ENCODE measurements at regions not wholly inside any gene's neighbourhood (a gene's known extent, or its start where the extent isn't known, plus 50 kb on each side); places are given as distances from the start of the nearest gene placed in this dataset.

DNA sequence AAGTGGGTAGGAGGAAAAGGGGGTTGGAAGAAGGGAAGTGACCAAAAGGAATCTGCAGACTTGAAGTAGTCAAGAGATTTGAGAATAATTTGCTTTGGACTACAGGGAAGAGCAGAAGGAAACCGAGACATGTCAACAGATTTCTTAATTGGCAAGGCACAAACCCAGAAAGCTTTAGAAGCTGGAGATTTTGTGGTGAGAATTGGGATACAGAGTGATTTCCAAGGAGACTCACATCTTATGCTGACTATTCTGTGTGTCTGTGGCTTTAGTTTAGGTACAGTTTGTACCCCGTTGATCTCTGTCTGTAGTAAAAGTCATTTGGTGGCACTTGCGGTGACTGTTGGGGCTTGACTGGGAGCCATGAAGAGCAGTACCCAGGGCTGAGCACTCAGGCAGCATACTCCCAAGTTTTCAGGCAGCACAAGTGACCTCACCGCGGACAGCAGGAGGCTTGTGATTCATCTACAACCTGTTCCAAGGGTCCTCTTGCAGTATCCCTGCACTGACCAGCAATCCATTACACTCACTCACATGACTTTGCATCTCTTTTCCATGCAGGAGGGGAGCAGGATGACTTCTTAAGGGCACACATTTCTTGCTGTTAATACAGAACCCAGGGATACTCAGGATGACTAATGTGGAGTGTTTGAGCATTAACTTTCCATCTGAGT lies 97.1 kb upstream of the TNP1 start:
- TF ChIP-seq CTCF (IDR thresholded peaks at IDR 0.05), result no peak
- Histone ChIP-seq H3K4me1 (ENCODE audit: control insufficient read depth in 1 of 2, insufficient read depth in 1 of 2, low read depth in 1 of 2, low read length in 1 of 2) (no peaks in the 10 kb centered on the region), H3K27ac (no peak overlapping the region), H3K4me3 (ENCODE audit: low read depth in 1 of 2, low read length in 1 of 2) (no peak overlapping the region), H3K36me3 (no peaks in the 10 kb centered on the region), H3K9me3 (no peaks in the 10 kb centered on the region), H3K27me3 (no peaks in the 10 kb centered on the region)

GRCh38 chr2:216951171-216951570 lies 91.3 kb upstream of the TNP1 start:
- TF ChIP-seq CTCF (IDR thresholded peaks at IDR 0.05), result no peak
- Histone ChIP-seq H3K36me3 (no peaks in the 10 kb centered on the region), H3K9me3 (no peaks in the 10 kb centered on the region), H3K27me3 (no peaks in the 10 kb centered on the region), H3K27ac (no peak overlapping the region), H3K4me1 (ENCODE audit: control insufficient read depth in 1 of 2, insufficient read depth in 1 of 2, low read depth in 1 of 2, low read length in 1 of 2) (no peaks in the 10 kb centered on the region), H3K4me3 (ENCODE audit: low read depth in 1 of 2, low read length in 1 of 2) (no peak overlapping the region)

- no peak overlapping the region for H3K27ac ChIP-seq
- H3K4me3 ChIP-seq (ENCODE audit: low read depth in 1 of 2, low read length in 1 of 2), result no peak overlapping the region
- no peaks in the 10 kb centered on the region for H3K9me3 ChIP-seq
- H3K27me3 ChIP-seq, result no peaks in the 10 kb centered on the region
- H3K4me1 ChIP-seq (ENCODE audit: control insufficient read depth in 1 of 2, insufficient read depth in 1 of 2, low read depth in 1 of 2, low read length in 1 of 2), result no peaks in the 10 kb centered on the region
- no peak for TF ChIP-seq CTCF (IDR thresholded peaks at IDR 0.05)
- H3K36me3 ChIP-seq, result no peaks in the 10 kb centered on the region
These were observed 90.7 kb upstream of the TNP1 start for GRCh38 chr2:216950547-216950946.

GRCh38 chr2:216949700-216950413 lies 90.0 kb upstream of the TNP1 start:
- no peak overlapping the region for H3K27ac ChIP-seq
- no peak overlapping the region for H3K4me3 ChIP-seq (ENCODE audit: low read depth in 1 of 2, low read length in 1 of 2)
- no peaks in the 10 kb centered on the region for H3K27me3 ChIP-seq
- H3K36me3 ChIP-seq, result no peaks in the 10 kb centered on the region
- H3K9me3 ChIP-seq, result no peaks in the 10 kb centered on the region
- no peak for TF ChIP-seq CTCF (IDR thresholded peaks at IDR 0.05)
- H3K4me1 ChIP-seq (ENCODE audit: control insufficient read depth in 1 of 2, insufficient read depth in 1 of 2, low read depth in 1 of 2, low read length in 1 of 2), result no peaks in the 10 kb centered on the region

- H3K27ac ChIP-seq, result no peak overlapping the region
- H3K4me1 ChIP-seq (ENCODE audit: control insufficient read depth in 1 of 2, insufficient read depth in 1 of 2, low read depth in 1 of 2, low read length in 1 of 2), result no peaks in the 10 kb centered on the region
- H3K27me3 ChIP-seq, result no peaks in the 10 kb centered on the region
- H3K9me3 ChIP-seq, result no peaks in the 10 kb centered on the region
- no peak overlapping the region for H3K4me3 ChIP-seq (ENCODE audit: low read depth in 1 of 2, low read length in 1 of 2)
- no peaks in the 10 kb centered on the region for H3K36me3 ChIP-seq
- no peak for TF ChIP-seq CTCF (IDR thresholded peaks at IDR 0.05)
These were observed 87.2 kb upstream of the TNP1 start for GRCh38 chr2:216947055-216947454.

Data from neutrophil (primary cell).